ENCODE measurements at regions not wholly inside any gene's neighbourhood (a gene's known extent, or its start where the extent isn't known, plus 50 kb on each side); places are given as distances from the start of the nearest gene placed in this dataset.
A peak's percentile ranks its signal among the peaks of the same experiment; 100 is the strongest.
"Not testable (repeated sequence)": the region's sequence is repeated elsewhere in the genome, so short reads cannot be mapped to it uniquely, and the experiment has no call there.

GRCh38 chr4:28010577-28011240 is 1150.1 kb downstream of the STIM2 start:
- H3K4me3 ChIP-seq: no peak overlapping the region
- TF ChIP-seq POLR2A (IDR thresholded peaks at IDR 0.05) (no peak), CTCF (IDR thresholded peaks at IDR 0.05) (no peak)
- H3K36me3 ChIP-seq: no peaks in the 10 kb centered on the region
- no peaks in the 10 kb centered on the region for H3K27me3 ChIP-seq
- no peaks in the 10 kb centered on the region for H3K4me1 ChIP-seq
- no peak overlapping the region for H3K27ac ChIP-seq
- H3K9me3 ChIP-seq: peaks cover 0 to 5% (median 0%) of the 10 kb centered on the region in 4 donors
- no peak for DNase-seq

GRCh38 chr4:28014469-28014868 is 1153.8 kb downstream of the STIM2 start:
- Histone ChIP-seq H3K4me1 (no peaks in the 10 kb centered on the region), H3K9me3 (peaks cover 0 to 5% (median 0%) of the 10 kb centered on the region in 4 donors), H3K36me3 (no peaks in the 10 kb centered on the region), H3K4me3 (no peak overlapping the region), H3K27ac (no peak overlapping the region), H3K27me3 (no peaks in the 10 kb centered on the region)
- no peak for DNase-seq
- TF ChIP-seq CTCF (IDR thresholded peaks at IDR 0.05): no peak
- no peak for TF ChIP-seq POLR2A (IDR thresholded peaks at IDR 0.05)

- Histone ChIP-seq H3K27ac (no peak overlapping the region), H3K36me3 (no peaks in the 10 kb centered on the region)
- TF ChIP-seq CTCF (IDR thresholded peaks at IDR 0.05): no peak
Observed at GRCh38 chr4:28015996-28016395, 1155.4 kb downstream of the STIM2 start.

GRCh38 chr4:28038253-28038652 is 1177.6 kb downstream of the STIM2 start:
- not testable (repeated sequence) for DNase-seq, H3K9me3 ChIP-seq, H3K4me1 ChIP-seq, H3K4me3 ChIP-seq, H3K27me3 ChIP-seq, H3K27ac ChIP-seq, H3K36me3 ChIP-seq

More at GRCh38 chr4:28015996-28016395, 1155.4 kb downstream of the STIM2 start:
- Histone ChIP-seq H3K4me1 (no peaks in the 10 kb centered on the region), H3K4me3 (no peak overlapping the region), H3K9me3 (peaks cover 0 to 5% (median 0%) of the 10 kb centered on the region in 4 donors), H3K27me3 (no peaks in the 10 kb centered on the region)
- DNase-seq: no peak

- no peak for DNase-seq
- Histone ChIP-seq H3K9me3 (no peaks in the 10 kb centered on the region), H3K4me3 (no peak overlapping the region), H3K4me1 (no peaks in the 10 kb centered on the region), H3K36me3 (no peaks in the 10 kb centered on the region), H3K27me3 (no peaks in the 10 kb centered on the region), H3K27ac (no peak overlapping the region)
- TF ChIP-seq POLR2A (IDR thresholded peaks at IDR 0.05): no peak
- TF ChIP-seq CTCF (IDR thresholded peaks at IDR 0.05): no peak
Observed at GRCh38 chr4:28062562-28062961, 1201.9 kb downstream of the STIM2 start.

- Histone ChIP-seq H3K27me3 (no peaks in the 10 kb centered on the region), H3K27ac (no peak overlapping the region), H3K4me3 (no peak overlapping the region), H3K9me3 (no peaks in the 10 kb centered on the region), H3K4me1 (no peaks in the 10 kb centered on the region), H3K36me3 (no peaks in the 10 kb centered on the region)
- TF ChIP-seq POLR2A (IDR thresholded peaks at IDR 0.05) (no peak), CTCF (IDR thresholded peaks at IDR 0.05) (no peak)
- DNase-seq: peak in 1 of 3 donors; percentile 22
Observed at GRCh38 chr4:28073860-28074555, 1213.4 kb downstream of the STIM2 start.
